ENCODE measurements at regions not wholly inside any gene's neighbourhood (a gene's known extent, or its start where the extent isn't known, plus 50 kb on each side); places are given as distances from the start of the nearest gene placed in this dataset.

DNA sequence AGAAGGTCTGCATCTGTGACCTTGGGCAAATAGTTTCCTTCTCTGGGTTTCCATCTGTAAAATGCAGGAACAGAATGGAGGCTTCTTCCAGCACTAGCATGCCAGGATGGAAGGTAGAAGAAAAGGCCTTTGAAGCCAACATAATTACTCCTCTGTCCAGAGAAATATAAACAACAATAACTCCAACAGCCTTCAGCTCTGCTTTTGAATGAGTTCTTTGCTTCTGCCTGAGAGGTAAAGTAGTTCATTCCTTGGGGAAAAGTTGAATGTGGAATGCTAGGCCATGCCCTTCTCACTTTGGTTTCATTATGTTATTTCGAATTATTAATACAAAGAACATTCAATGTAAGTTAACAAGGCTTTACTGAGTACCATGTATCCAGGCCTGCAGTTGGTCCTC lies 61.2 kb upstream of the BLID start:
- H3K27ac ChIP-seq: no peak overlapping the region
- no peak for TF ChIP-seq ZFX (IDR thresholded peaks at IDR 0.05)
- TF ChIP-seq, protein P1, sequence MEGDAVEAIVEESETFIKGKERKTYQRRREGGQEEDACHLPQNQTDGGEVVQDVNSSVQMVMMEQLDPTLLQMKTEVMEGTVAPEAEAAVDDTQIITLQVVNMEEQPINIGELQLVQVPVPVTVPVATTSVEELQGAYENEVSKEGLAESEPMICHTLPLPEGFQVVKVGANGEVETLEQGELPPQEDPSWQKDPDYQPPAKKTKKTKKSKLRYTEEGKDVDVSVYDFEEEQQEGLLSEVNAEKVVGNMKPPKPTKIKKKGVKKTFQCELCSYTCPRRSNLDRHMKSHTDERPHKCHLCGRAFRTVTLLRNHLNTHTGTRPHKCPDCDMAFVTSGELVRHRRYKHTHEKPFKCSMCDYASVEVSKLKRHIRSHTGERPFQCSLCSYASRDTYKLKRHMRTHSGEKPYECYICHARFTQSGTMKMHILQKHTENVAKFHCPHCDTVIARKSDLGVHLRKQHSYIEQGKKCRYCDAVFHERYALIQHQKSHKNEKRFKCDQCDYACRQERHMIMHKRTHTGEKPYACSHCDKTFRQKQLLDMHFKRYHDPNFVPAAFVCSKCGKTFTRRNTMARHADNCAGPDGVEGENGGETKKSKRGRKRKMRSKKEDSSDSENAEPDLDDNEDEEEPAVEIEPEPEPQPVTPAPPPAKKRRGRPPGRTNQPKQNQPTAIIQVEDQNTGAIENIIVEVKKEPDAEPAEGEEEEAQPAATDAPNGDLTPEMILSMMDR (conservative IDR thresholded peaks at IDR 0.05): no peak

DNA sequence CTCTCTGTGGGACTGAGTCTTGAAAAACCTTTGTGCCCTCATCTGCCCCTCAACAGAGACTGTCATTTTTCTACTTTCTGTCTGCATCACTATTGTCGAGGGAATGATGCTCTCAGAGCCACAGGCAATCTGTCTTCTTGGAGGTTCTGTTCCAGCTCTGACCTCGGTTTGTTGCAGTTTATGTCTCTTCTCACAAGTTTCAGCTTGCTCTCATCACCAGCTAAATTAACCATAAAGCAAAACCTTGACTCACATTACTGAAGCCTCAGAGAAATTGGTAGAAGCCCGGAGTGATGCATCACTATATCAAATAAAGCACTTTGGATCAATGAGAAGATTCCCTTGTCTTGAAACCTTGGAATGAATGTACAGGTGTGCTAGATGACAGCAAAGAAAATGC lies 60.6 kb upstream of the BLID start:
- TF ChIP-seq ZFX (IDR thresholded peaks at IDR 0.05): no peak
- TF ChIP-seq, protein P1 (conservative IDR thresholded peaks at IDR 0.05): no peak
- no peak overlapping the region for H3K27ac ChIP-seq

DNA sequence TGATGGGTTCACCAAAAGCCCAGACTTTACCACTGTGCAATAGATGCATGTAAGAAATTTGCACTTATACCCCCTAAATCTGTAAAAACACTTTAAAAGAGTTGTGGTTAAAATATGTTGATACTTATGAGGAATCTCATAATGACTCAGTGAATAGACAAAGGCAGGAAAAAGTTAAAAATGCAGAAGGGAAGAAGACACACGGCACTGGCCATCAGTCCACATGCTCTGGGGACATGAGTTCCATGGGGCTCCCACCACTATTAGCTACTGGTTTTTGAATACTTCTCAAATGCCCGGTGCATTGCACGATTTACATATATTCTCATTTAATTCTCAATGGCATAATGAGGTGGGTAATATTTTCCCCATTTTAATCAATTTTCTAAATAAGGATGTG lies 59.3 kb upstream of the BLID start:
- H3K27ac ChIP-seq: no peak overlapping the region
- no peak for TF ChIP-seq ZFX (IDR thresholded peaks at IDR 0.05)
- TF ChIP-seq, protein P1 (conservative IDR thresholded peaks at IDR 0.05): no peak

DNA sequence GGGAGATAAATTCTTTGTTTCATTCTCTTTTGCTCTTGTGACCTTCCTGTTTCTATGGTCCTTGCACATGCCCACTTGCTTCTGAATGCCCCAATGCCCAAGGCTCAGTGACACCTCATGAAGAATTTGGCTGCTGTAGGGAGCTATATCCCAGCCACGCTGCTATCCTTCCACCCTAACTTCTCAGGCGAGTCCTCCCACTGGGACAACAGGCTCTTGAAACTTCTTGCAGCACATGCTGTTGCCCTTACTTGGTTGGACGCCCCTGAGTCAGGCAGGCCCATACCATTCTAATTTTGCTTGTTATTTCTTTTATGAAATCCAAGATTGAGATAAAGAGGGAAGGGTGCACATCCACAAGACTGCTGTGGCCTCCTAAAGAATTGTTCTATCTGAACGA lies 57.6 kb upstream of the BLID start:
- no peak overlapping the region for H3K27ac ChIP-seq
- TF ChIP-seq ZFX (IDR thresholded peaks at IDR 0.05): no peak
- TF ChIP-seq, protein P1 (conservative IDR thresholded peaks at IDR 0.05): no peak

DNA sequence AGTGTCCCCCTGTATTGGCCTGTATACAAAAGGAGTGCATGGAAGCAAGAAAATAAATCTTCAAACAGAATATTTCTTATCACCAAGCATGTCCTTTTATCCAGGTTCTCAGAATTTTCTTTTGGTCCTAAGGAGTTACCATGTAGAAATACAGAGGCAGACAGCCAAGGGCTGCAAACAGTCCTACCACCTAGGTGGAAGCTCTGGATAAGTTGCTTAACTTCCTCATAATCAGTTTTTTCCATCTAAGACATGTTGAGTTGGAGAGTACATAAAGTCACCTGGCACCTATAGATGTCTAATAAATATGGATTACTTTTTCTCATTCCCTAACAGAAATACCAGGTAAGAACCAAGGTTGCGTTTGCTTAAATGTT lies 57.0 kb upstream of the BLID start:
- no peak for TF ChIP-seq ZFX (IDR thresholded peaks at IDR 0.05)
- TF ChIP-seq, protein P1 (conservative IDR thresholded peaks at IDR 0.05): no peak
- H3K27ac ChIP-seq: no peak overlapping the region

DNA sequence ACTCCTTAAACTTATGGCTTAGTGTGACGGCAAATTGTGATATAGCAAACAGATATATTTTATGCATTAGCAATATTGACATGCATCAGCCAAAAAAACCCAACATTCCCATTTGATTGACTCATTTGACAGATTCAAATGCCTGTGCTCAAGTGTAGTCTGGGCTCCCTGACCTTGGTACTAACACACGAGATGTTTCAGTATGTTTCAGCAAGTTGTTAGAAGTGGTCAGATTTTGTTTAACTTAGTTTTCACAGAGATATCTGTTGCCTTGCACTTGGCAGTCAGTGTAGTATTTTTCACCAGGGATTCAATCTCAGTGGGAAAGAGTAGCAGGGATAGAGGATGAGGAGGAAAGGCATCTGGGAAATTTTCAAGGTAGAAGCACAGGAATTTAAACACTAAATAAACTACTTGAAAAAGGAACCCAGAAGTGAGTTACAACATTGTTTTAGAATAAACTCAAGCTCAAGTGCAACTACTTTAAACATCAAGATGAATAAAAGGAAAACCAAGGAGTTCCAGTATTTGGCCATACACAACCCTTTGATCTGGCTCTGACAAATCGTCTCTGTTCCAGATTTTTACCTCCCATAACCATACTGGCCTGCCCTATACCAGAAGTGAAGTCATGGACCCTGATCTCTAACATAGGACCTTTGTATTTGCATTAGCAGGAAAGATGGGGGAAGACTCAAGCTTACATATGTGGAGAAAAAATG lies 56.5 kb upstream of the BLID start:
- no peak for TF ChIP-seq ZFX (IDR thresholded peaks at IDR 0.05)
- TF ChIP-seq, protein P1 (conservative IDR thresholded peaks at IDR 0.05): no peak
- no peak overlapping the region for H3K27ac ChIP-seq

DNA sequence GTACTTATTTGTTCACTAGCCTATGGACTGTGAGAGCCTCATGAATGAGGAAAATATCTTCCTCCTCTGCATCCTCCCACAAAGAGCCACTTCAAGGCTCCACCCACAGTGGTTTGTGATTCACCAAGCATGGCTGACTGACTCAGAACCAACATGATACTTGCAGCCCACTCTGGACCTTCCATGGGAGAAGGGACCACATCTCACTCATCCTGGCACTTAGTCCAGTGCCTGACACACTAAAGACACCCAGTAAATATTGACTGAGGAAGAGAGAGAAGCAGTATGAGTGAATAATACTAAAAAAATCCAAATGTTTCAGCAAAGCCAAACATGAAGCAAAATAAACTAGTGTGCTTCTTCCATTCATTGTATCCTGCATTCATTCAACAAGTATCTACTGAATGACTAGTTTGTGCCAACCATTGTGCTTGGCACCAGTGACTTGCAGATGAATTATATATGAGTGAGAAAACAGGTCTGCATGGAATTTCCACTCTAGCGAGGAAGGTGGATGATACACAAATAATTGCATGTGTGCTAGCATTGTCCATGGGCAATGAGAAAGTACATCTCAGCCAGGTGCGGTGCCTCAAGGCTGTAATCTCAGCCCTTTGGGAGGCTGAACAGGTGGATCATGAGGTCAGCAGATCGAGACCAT lies 54.9 kb upstream of the BLID start:
- no peak overlapping the region for H3K27ac ChIP-seq
- TF ChIP-seq, protein P1 (conservative IDR thresholded peaks at IDR 0.05): no peak
- no peak for TF ChIP-seq ZFX (IDR thresholded peaks at IDR 0.05)

Measured in C4-2B (cell line).